PC-9 (cell line): ENCODE measurements at regions not wholly inside any gene's neighbourhood (a gene's known extent, or its start where the extent isn't known, plus 50 kb on each side); places are given as distances from the start of the nearest gene placed in this dataset.

ENCODE experiments used
- EZH2 ChIP-seq: fragments of 200-600 bp; sonication (generic); IDR thresholded peaks from 2 replicates; pipeline ENCODE4 v1.8.0; 2017; ENCODE audit warnings: antibody characterized with exemption, low read depth
- TF ChIP-seq, protein P1 (sequence below): fragments of 200-600 bp; sonication (generic); conservative IDR thresholded peaks from 2 replicates; pipeline ENCODE4 v1.6.1; 2017; ENCODE audit warnings: mixed run types, antibody characterized with exemption, mild to moderate bottlenecking, moderate library complexity

DNA sequence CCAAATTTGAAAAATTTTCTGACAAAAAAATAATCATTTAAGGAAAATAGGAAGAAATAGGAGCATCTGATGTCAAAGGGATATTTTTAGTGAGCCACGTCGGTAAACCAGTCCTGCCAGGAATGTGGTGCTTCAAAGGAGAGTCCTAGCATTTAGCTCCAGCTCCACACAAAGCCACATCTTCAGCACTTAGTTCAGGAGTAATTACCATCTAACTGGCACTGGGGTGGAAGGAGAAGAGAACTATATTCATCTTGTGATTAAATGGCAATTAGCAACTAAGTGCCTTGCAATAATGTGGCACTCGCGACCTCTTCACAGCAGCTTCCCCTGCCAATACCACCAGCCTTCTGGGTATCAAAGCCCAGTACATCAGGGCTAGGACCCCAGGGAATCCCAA is 409.1 kb downstream of the SETD4 start:
- TF ChIP-seq, protein P1, sequence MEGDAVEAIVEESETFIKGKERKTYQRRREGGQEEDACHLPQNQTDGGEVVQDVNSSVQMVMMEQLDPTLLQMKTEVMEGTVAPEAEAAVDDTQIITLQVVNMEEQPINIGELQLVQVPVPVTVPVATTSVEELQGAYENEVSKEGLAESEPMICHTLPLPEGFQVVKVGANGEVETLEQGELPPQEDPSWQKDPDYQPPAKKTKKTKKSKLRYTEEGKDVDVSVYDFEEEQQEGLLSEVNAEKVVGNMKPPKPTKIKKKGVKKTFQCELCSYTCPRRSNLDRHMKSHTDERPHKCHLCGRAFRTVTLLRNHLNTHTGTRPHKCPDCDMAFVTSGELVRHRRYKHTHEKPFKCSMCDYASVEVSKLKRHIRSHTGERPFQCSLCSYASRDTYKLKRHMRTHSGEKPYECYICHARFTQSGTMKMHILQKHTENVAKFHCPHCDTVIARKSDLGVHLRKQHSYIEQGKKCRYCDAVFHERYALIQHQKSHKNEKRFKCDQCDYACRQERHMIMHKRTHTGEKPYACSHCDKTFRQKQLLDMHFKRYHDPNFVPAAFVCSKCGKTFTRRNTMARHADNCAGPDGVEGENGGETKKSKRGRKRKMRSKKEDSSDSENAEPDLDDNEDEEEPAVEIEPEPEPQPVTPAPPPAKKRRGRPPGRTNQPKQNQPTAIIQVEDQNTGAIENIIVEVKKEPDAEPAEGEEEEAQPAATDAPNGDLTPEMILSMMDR: no peak
- TF ChIP-seq EZH2: no peak
